H9 (cell line): ENCODE measurements at regions not wholly inside any gene's neighbourhood (a gene's known extent, or its start where the extent isn't known, plus 50 kb on each side); places are given as distances from the start of the nearest gene placed in this dataset.

Source experiments
- DNase-seq: peaks from one replicate; pipeline ENCODE4 v3.0.0-alpha.2; 2017
- H2AFZ ChIP-seq: one replicate; pipeline ENCODE4 v1.6.1; 2013; ENCODE audit warnings: mild to moderate bottlenecking, low read length, control low read depth, moderate library complexity
- H2AK5ac ChIP-seq: 2 replicates; pipeline ENCODE4 v1.6.1; 2013; ENCODE audit warnings: low read length, control low read depth, mixed read lengths; ENCODE audit not compliant: insufficient read length
- H2BK120ac ChIP-seq: one replicate; pipeline ENCODE4 v1.6.1; 2013; ENCODE audit warnings: low read depth, mild to moderate bottlenecking, low read length, control low read depth, inconsistent platforms; ENCODE audit not compliant: poor library complexity, severe bottlenecking
- H2BK12ac ChIP-seq: 2 replicates; pipeline ENCODE4 v1.6.1; 2013; ENCODE audit warnings: low read length, control low read depth, mixed read lengths, low read depth; ENCODE audit not compliant: insufficient read length
- H2BK15ac ChIP-seq: 2 replicates; pipeline ENCODE4 v1.6.1; 2013; ENCODE audit warnings: low read depth, low read length, control low read depth
- H2BK20ac ChIP-seq: one replicate; pipeline ENCODE4 v1.6.1; 2013; ENCODE audit warnings: low read depth, mild to moderate bottlenecking, low read length, control low read depth, inconsistent platforms; ENCODE audit not compliant: poor library complexity, severe bottlenecking
- H2BK5ac ChIP-seq: 2 replicates; pipeline ENCODE4 v1.6.1; 2013; ENCODE audit warnings: low read length, control low read depth, mixed read lengths; ENCODE audit not compliant: insufficient read length
- H3K14ac ChIP-seq: 2 replicates; pipeline ENCODE4 v1.6.1; 2013; ENCODE audit warnings: low read length, control low read depth; ENCODE audit not compliant: insufficient read depth
- H3K18ac ChIP-seq: 2 replicates; pipeline ENCODE4 v1.6.1; 2013; ENCODE audit warnings: low read depth, mild to moderate bottlenecking, mixed read lengths, low read length, control low read depth; ENCODE audit not compliant: insufficient read length
- H3K23ac ChIP-seq: 2 replicates; pipeline ENCODE4 v1.6.1; 2013; ENCODE audit warnings: low read length, control low read depth, mixed read lengths, low read depth; ENCODE audit not compliant: insufficient read length
- H3K23me2 ChIP-seq: 2 replicates; pipeline ENCODE4 v1.6.1; 2013; ENCODE audit warnings: low read depth, mild to moderate bottlenecking, mixed read lengths, low read length, control low read depth; ENCODE audit not compliant: insufficient read length, poor library complexity, severe bottlenecking
- H3K27ac ChIP-seq: 2 replicates; pipeline ENCODE4 v1.5.1; 2013; ENCODE audit warnings: low read length, control low read depth, mixed read lengths, low read depth; ENCODE audit not compliant: insufficient read length
- H3K27me3 ChIP-seq: 2 replicates; pipeline ENCODE4 v1.6.1; 2013; ENCODE audit warnings: low read length, control low read depth, inconsistent platforms; ENCODE audit not compliant: insufficient read depth
- H3K4ac ChIP-seq: 2 replicates; pipeline ENCODE4 v1.6.1; 2013; ENCODE audit warnings: low read depth, mild to moderate bottlenecking, control low read depth, inconsistent platforms, low read length, moderate library complexity
- H3K4me1 ChIP-seq: 2 replicates; pipeline ENCODE4 v1.6.1; 2013; ENCODE audit warnings: low read length, control low read depth, inconsistent platforms; ENCODE audit not compliant: insufficient read depth
- H3K4me2 ChIP-seq: 2 replicates; pipeline ENCODE4 v1.6.1; 2013; ENCODE audit warnings: low read length, control low read depth, mixed read lengths; ENCODE audit not compliant: insufficient read length, insufficient read depth
- H3K56ac ChIP-seq: 2 replicates; pipeline ENCODE4 v1.6.1; 2013; ENCODE audit warnings: low read depth, mild to moderate bottlenecking, mixed read lengths, low read length, control low read depth; ENCODE audit not compliant: insufficient read length
- H3K79me1 ChIP-seq: 2 replicates; pipeline ENCODE4 v1.6.1; 2013; ENCODE audit warnings: low read depth, mild to moderate bottlenecking, moderate library complexity, low read length, control low read depth, inconsistent platforms; ENCODE audit not compliant: insufficient read depth, poor library complexity, severe bottlenecking
- H3K79me2 ChIP-seq: 2 replicates; pipeline ENCODE4 v1.6.1; 2013; ENCODE audit warnings: low read length, control low read depth, inconsistent platforms; ENCODE audit not compliant: insufficient read depth
- H3K9ac ChIP-seq: 2 replicates; pipeline ENCODE4 v1.6.1; 2013; ENCODE audit warnings: low read length, control low read depth, mixed read lengths; ENCODE audit not compliant: insufficient read length; ENCODE audit errors: extremely low read depth
- H3K9me3 ChIP-seq: one replicate; pipeline ENCODE4 v1.6.1; 2013; ENCODE audit warnings: low read depth, low read length, inconsistent platforms; ENCODE audit not compliant: control insufficient read depth
- H3T11ph ChIP-seq: one replicate; pipeline ENCODE4 v1.6.1; 2013; ENCODE audit warnings: mild to moderate bottlenecking, low read length, control low read depth, inconsistent platforms
- H4K20me1 ChIP-seq: one replicate; pipeline ENCODE4 v1.6.1; 2013; ENCODE audit not compliant: control insufficient read depth, insufficient read length, insufficient read depth
- H4K5ac ChIP-seq: 2 replicates; pipeline ENCODE4 v1.6.1; 2013; ENCODE audit warnings: low read depth, mild to moderate bottlenecking, mixed read lengths, low read length, control low read depth; ENCODE audit not compliant: insufficient read length
- H4K8ac ChIP-seq: replicated peaks from 2 replicates; pipeline ENCODE4 v1.6.1; 2013; ENCODE audit warnings: low read length, control low read depth, mixed read lengths, low read depth; ENCODE audit not compliant: insufficient read length
- H4K91ac ChIP-seq: 2 replicates; pipeline ENCODE4 v1.6.1; 2013; ENCODE audit warnings: low read depth, mild to moderate bottlenecking, moderate library complexity, mixed read lengths, low read length, control low read depth; ENCODE audit not compliant: insufficient read length
- H3K27ac Mint-ChIP-seq, 3 experiments: 2 replicates in 2 of 3; 3 replicates in 1 of 3; pipeline ENCODE4 v1.8.0; 2020 to 2021; ENCODE audit warnings: mixed read lengths in 3 of 3, mild to moderate bottlenecking in 1 of 3, moderate library complexity in 1 of 3
- H3K27me3 Mint-ChIP-seq: 2 replicates; pipeline ENCODE4 v1.8.0; 2021; ENCODE audit warnings: low read depth, mild to moderate bottlenecking, moderate library complexity, mixed read lengths
- H3K36me3 Mint-ChIP-seq, 3 experiments: 2 replicates in 2 of 3; 3 replicates in 1 of 3; pipeline ENCODE4 v1.8.0; 2020 to 2021; ENCODE audit warnings: low read depth in 3 of 3, mixed read lengths in 3 of 3; ENCODE audit not compliant: insufficient read depth in 1 of 3
- H3K4me1 Mint-ChIP-seq, 2 experiments: 2 replicates each; pipeline ENCODE4 v1.8.0; 2020; ENCODE audit warnings: mixed read lengths in 2 of 2
- H3K4me3 Mint-ChIP-seq, 2 experiments: 2 replicates in 1 of 2; 3 replicates in 1 of 2; pipeline ENCODE4 v1.8.0; 2020 to 2021; ENCODE audit warnings: mild to moderate bottlenecking in 2 of 2, mixed read lengths in 2 of 2, moderate library complexity in 1 of 2
- H3K9me3 Mint-ChIP-seq, 2 experiments: 2 replicates in 1 of 2; 3 replicates in 1 of 2; pipeline ENCODE4 v1.8.0; 2020; ENCODE audit warnings: mild to moderate bottlenecking in 2 of 2, mixed read lengths in 2 of 2, moderate library complexity in 1 of 2
- CTCF ChIP-seq: fragments of 200-600 bp; sonication (generic); conservative IDR thresholded peaks from 3 replicates; pipeline ENCODE4 v1.8.0; 2021; ENCODE audit warnings: antibody characterized with exemption, mild to moderate bottlenecking
- WGBS: extraction: QIAGEN DNeasy Blood & Tissue Kit; methylation state at CpG from one replicate; pipeline ENCODE4 v1.1.7; 2013; ENCODE audit warnings: missing lambda C conversion rate, low lambda C conversion rate, mixed read lengths; ENCODE audit not compliant: insufficient read length; ENCODE audit errors: extremely low coverage; 5-methylcytosine and 5-hydroxymethylcytosine counted together

- H2BK5ac ChIP-seq = no peak overlapping the region
- H3T11ph ChIP-seq = no peak overlapping the region
- peaks cover 5% of the 10 kb centered on the region; the same call in 1 of the 2 replicates for H3K4me1 ChIP-seq
- no peaks in the 10 kb centered on the region for H3K79me1 ChIP-seq
- DNase-seq = no peak
- no peak overlapping the region for H2AK5ac ChIP-seq
- H4K8ac ChIP-seq = no peak overlapping the region
- H3K9ac ChIP-seq = no peak overlapping the region
- H2BK12ac ChIP-seq = no peak overlapping the region
- no peak overlapping the region for H4K91ac ChIP-seq
- H3K56ac ChIP-seq = no peak overlapping the region
- no peak overlapping the region for H2AFZ ChIP-seq
- H4K20me1 ChIP-seq = no peaks in the 10 kb centered on the region
- no peak overlapping the region for H3K27ac ChIP-seq
- no peak overlapping the region for H3K4me3 Mint-ChIP-seq
- no peak overlapping the region for H2BK20ac ChIP-seq
- no peak overlapping the region for H3K27ac Mint-ChIP-seq
- H3K4ac ChIP-seq = no peak overlapping the region
- no peaks in the 10 kb centered on the region for H3K27me3 ChIP-seq
- TF ChIP-seq CTCF = no peak
- no peak overlapping the region for H3K23ac ChIP-seq
- no peak overlapping the region for H2BK15ac ChIP-seq
- H3K23me2 ChIP-seq = no peaks in the 10 kb centered on the region
- H3K9me3 Mint-ChIP-seq = peaks cover 3 to 4% of the 10 kb centered on the region in 2 experiments; a peak in 3 of 5 replicates
- peaks cover 0 to 3% (median 0%) of the 10 kb centered on the region in 3 experiments; a peak in 3 of 7 replicates for H3K36me3 Mint-ChIP-seq
- peaks cover 25 to 34% of the 10 kb centered on the region in 2 experiments for H3K4me1 Mint-ChIP-seq
- no peaks in the 10 kb centered on the region for H3K79me2 ChIP-seq
- peaks cover 2% of the 10 kb centered on the region for H3K27me3 Mint-ChIP-seq
- no peak overlapping the region for H2BK120ac ChIP-seq
- no peak overlapping the region for H4K5ac ChIP-seq
- H3K4me2 ChIP-seq = no peak overlapping the region
- H3K18ac ChIP-seq = no peak overlapping the region
- no peak overlapping the region for H3K14ac ChIP-seq
- no CpG with 5 or more reads among the region's 2 CpGs for WGBS
- H3K9me3 ChIP-seq = no peaks in the 10 kb centered on the region
Observed at GRCh38 chr15:93835344-93835743, 396.0 kb upstream of the MCTP2 start.
